ENCODE measurements at regions not wholly inside any gene's neighbourhood (a gene's known extent, or its start where the extent isn't known, plus 50 kb on each side); places are given as distances from the start of the nearest gene placed in this dataset.

- TF ChIP-seq EZH2 (IDR thresholded peaks at IDR 0.05; ENCODE audit: borderline replicate concordance, insufficient read depth, low read length, poor library complexity, severe bottlenecking) (no peak), RAD21 (conservative IDR thresholded peaks at IDR 0.05) (no peak), SMC3 (conservative IDR thresholded peaks at IDR 0.05; ENCODE audit: poor library complexity) (no peak), MXI1 (conservative IDR thresholded peaks at IDR 0.05; ENCODE audit: poor library complexity, severe bottlenecking) (no peak), POLR2AphosphoS5 (IDR thresholded peaks at IDR 0.05) (no peak), REST (IDR thresholded peaks at IDR 0.05; ENCODE audit: borderline replicate concordance) (no peak), TAF1 (IDR thresholded peaks at IDR 0.05; ENCODE audit: low read depth) (no peak), CTCF (IDR thresholded peaks at IDR 0.05; ENCODE audit: poor library complexity, severe bottlenecking) (no peak)
- Histone ChIP-seq H2AFZ (ENCODE audit: low read depth, low read length) (no peak overlapping the region), H3K79me2 (replicated peaks; ENCODE audit: insufficient read depth, low read length) (no peaks in the 10 kb centered on the region), H3F3A (ENCODE audit: insufficient read depth, low read length, poor library complexity, severe bottlenecking) (no peaks in the 10 kb centered on the region), H3K9ac (ENCODE audit: low read length) (no peak overlapping the region), H3K9me2 (ENCODE audit: insufficient read depth, low read length) (no peaks in the 10 kb centered on the region), H3K27me3 (ENCODE audit: insufficient read depth, low read depth, low read length) (no peaks in the 10 kb centered on the region), H4K20me1 (ENCODE audit: insufficient read depth) (no peaks in the 10 kb centered on the region), H3K4me2 (ENCODE audit: low read length) (no peak overlapping the region), H3K36me3 (ENCODE audit: insufficient read depth, low read length) (no peaks in the 10 kb centered on the region), H3K4me3 (ENCODE audit: low read length) (no peak overlapping the region), H3K27ac (ENCODE audit: low read length) (no peak overlapping the region), H3K9me3 (ENCODE audit: low read length) (no peaks in the 10 kb centered on the region)
Observed at GRCh38 chr4:123996718-123997510, 600.3 kb downstream of the SPRY1 start.

GRCh38 chr4:123997776-123998449 is 601.3 kb downstream of the SPRY1 start:
- Histone ChIP-seq H3F3A (ENCODE audit: insufficient read depth, low read length, poor library complexity, severe bottlenecking) (no peaks in the 10 kb centered on the region), H3K36me3 (ENCODE audit: insufficient read depth, low read length) (no peaks in the 10 kb centered on the region), H3K9me2 (ENCODE audit: insufficient read depth, low read length) (no peaks in the 10 kb centered on the region), H3K9me3 (ENCODE audit: low read length) (no peaks in the 10 kb centered on the region), H2AFZ (ENCODE audit: low read depth, low read length) (no peak overlapping the region), H3K79me2 (replicated peaks; ENCODE audit: insufficient read depth, low read length) (no peaks in the 10 kb centered on the region), H3K4me3 (ENCODE audit: low read length) (no peak overlapping the region), H3K27ac (ENCODE audit: low read length) (no peak overlapping the region), H3K9ac (ENCODE audit: low read length) (no peak overlapping the region), H4K20me1 (ENCODE audit: insufficient read depth) (no peaks in the 10 kb centered on the region), H3K4me2 (ENCODE audit: low read length) (no peak overlapping the region), H3K27me3 (ENCODE audit: insufficient read depth, low read depth, low read length) (no peaks in the 10 kb centered on the region)
- TF ChIP-seq MXI1 (conservative IDR thresholded peaks at IDR 0.05; ENCODE audit: poor library complexity, severe bottlenecking) (no peak), REST (IDR thresholded peaks at IDR 0.05; ENCODE audit: borderline replicate concordance) (no peak), RAD21 (conservative IDR thresholded peaks at IDR 0.05) (no peak), TAF1 (IDR thresholded peaks at IDR 0.05; ENCODE audit: low read depth) (no peak), EP300 (conservative IDR thresholded peaks at IDR 0.05; ENCODE audit: poor library complexity, severe bottlenecking) (no peak), EZH2 (IDR thresholded peaks at IDR 0.05; ENCODE audit: borderline replicate concordance, insufficient read depth, low read length, poor library complexity, severe bottlenecking) (no peak), POLR2AphosphoS5 (IDR thresholded peaks at IDR 0.05) (no peak), SMC3 (conservative IDR thresholded peaks at IDR 0.05; ENCODE audit: poor library complexity) (no peak), CTCF (IDR thresholded peaks at IDR 0.05; ENCODE audit: poor library complexity, severe bottlenecking) (no peak)

Measured in neural cell (in vitro differentiated cells).